GM19372 (cell line): ENCODE measurements at regions not wholly inside any gene's neighbourhood (a gene's known extent, or its start where the extent isn't known, plus 50 kb on each side); places are given as distances from the start of the nearest gene placed in this dataset.
"Not testable (repeated sequence)": the region's sequence is repeated elsewhere in the genome, so short reads cannot be mapped to it uniquely, and the experiment has no call there.

ENCODE experiments used
- ATAC-seq: cut with Tn5 transposase; IDR thresholded peaks from one replicate; pipeline ENCODE4 v1.9.1; 2021; ENCODE audit warnings: mild to moderate bottlenecking, low read depth, moderate library complexity; ENCODE audit not compliant: unreplicated experiment

DNA sequence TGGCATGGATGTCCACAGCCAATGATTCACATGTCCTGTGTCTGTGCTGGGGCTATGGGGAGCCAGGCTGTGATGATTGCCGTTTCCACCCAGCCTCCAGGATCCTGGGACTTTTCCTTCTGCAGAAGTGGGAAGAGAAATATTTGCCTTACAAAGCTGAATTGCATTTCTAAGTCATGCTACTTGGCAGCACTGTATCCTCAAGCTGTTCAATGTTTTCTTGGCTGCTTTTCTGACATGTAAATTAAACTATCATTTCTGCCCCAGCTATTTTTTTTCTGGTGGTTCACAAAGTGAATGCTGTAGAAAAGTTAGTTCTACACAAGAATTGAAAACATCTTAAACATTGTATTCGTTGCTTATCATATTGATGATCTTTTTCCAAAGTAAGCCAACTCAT is 51.9 kb upstream of the TCERG1L start:
- ATAC-seq = no peak

DNA sequence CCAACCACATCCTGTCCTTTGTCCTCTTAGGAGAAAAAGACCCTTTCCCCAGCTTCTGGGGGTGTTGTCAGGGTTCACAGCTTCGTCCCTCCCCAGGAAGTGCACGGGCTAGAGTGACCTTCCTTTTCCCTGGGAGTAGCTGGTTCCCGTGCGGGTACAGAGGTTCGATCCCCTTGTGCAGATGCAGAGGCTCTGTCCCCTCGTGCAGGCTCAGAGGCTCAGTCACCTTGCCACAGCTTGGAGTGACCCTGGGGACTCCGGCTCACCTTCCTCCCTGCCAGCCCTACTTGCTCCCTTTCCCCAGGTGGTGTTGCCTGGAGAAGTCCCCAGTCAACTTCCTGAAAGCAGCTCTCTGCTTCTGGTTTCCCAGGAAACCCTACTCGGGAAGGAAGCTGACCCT is 60.0 kb upstream of the TCERG1L start:
- no peak for ATAC-seq

DNA sequence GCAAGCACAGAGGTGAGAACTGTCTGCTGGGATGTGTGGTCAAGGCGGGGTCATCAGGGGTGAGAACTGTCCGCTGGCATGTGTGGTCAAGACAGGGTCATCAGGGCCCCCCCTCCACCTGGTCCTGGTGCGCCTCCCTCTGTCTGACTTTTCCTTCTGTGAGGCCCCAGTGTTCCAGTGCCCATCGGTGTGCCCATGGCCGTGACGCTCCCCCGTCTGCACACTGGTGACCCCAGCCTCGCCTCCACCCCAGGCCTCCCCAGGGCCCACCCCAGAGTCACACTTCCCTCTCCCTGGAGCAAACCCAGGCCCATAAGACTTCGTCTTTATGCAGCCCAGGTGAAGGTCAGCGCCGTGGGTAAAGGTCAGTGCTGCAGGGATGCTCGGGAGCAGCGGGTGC is 70.1 kb upstream of the TCERG1L start:
- no peak for ATAC-seq

DNA sequence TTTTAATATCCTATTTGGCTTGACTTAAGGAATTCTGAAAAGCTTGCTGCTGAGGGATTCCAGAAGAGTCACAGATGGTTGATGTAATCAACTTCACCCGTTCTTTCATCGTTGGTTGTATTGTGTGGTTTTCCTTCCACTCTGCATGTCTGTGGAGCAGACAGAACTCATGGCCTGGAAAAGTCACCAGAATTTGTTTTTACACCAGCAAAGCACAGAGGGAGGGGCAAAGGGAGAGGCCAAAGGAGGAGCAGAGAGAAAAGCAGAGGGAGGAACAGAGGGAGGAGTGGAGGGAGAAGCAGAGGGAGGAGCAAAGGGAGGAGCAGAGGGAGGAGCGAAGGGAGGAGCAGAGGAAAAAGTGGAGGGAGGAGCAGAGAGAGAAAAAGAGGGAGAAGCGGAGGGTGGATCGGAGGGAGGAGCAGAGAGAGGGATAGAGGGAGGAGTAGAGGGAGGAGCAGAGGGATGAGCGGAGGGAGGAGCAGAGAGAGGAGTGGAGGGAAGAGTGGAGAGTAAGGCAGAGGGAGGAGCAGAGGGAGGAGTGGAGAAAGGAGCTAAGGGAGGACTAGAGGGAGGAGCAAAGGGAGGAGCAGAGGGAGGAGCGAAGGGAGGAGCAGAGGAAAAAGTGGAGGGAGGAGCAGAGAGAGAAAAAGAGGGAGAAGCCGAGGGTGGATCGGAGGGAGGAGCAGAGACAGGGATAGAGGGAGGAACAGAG is 73.8 kb upstream of the TCERG1L start:
- ATAC-seq = not testable (repeated sequence)

DNA sequence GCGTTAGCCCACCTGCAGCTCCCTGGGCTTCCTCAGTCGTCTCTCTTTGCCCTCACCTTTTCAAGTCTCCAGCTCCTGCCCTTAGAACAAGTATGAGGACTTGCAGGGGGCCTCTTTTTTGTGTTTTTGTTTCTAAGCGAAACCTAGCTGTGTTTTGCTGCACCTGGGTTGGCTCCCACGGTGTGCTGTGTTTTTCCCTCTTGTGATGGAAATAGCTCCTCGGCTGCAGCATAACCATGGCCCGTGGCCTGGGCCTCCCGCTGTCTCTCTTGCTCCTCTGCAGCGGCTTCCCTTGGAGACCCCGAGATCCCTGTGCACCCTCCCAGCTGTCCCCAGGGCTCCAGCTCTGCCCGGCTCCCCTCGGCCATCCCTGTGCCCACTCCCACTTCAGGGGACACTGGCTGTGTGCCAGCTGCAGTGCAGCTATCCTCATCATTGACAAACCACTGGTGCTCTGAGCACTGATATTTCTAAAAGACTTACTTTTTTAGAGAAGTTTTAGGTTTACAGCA is 75.6 kb upstream of the TCERG1L start:
- no peak for ATAC-seq

DNA sequence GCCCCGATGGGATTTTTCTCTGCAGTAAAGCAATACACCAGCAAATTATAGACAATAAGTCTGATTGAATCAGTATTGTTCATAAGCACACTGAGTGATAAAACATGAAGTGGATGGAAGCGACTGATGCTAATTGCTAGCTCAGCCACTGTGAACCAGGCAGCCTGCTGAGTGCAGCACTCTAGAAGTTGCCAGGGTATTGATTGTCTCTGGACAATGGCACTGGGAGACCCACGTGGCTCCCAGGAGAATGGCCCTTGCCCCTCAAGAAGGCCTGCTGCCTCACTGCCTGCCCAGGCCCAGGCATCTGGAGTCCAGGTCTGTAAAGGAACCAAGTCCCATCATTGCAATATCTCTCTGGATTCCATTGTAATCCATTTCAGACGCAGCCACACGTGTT is 80.4 kb upstream of the TCERG1L start:
- ATAC-seq = no peak

DNA sequence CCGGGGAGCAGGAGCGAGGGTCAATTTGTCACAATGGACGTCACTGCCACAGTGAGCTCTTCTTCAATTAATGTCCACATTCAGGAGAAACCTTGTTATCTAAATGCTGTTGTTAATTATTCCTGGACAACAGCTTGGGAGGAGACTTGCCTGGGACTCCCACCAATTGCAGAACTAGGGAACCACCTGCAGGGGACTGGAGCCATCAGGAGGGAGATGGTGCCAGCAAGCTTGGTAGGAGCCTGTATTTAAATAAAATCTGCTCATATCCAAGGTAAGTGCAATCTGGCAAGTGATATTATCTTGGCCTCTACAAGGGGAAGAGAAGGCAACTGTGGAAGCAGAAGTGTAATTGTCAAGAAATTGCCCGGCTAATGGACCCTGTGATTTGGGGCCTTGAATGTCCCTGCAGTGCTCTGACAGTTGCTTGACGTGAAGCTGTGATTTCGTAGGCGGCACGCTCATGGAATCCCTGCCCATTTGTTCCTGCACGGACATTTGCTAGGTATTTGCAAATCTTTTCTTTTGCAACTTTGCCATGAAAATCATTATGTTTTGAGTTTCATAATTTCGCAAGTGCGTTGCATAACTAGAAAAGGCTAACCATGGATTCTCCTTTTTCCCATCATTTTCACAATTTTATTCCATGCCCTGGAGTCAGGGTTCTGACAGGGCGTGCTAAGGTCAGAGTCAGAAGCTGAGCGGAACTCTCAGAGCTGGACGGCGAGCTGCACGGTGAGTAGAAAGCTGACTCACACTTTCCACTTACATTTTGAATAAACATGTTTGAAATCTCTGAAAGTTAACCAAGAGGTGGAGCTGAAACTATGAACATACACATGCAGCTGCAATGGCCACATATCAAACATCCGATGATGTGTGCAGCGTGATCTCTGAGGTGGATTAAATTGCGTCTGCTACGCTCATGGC is 84.9 kb upstream of the TCERG1L start:
- no peak for ATAC-seq

DNA sequence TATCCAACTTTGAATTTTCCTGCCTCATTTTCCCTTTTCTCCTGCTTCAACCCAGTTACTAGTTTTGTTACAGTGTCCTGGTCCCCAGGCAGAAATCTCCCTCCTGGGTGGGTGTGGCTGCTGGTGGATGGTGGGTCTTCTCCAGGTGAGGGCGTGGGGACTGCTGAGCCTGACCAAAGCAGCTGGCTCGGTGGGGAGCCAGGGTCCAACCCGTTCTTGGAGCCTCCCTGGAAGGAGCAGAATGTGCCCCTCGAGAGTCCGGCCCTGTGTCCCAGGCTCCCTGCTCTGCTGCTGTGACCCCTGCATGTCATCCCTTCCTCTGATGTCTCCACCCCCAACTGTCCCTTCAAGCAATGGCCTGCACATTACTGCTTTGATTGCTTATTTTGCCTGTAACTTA is 86.6 kb upstream of the TCERG1L start:
- no peak for ATAC-seq

DNA sequence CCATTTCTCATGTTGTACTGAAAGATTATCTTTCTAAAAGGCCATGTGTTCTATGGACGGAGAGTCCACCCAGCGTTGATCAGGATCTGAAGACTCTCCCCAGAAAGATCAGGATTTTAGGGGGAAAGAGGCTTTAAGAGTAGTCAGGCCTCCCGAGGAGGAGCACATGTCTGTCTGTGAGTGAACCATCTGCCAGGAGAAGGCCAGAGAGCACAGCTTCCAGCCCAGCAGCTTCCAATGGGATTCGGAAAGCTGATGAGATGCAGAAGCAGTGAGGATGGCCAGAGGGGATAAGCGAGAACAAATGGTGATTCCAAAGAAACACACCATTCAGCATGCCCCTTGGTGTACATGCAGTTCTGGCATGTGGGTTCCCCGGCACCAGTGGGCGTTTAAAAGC is 88.5 kb upstream of the TCERG1L start:
- no peak for ATAC-seq

DNA sequence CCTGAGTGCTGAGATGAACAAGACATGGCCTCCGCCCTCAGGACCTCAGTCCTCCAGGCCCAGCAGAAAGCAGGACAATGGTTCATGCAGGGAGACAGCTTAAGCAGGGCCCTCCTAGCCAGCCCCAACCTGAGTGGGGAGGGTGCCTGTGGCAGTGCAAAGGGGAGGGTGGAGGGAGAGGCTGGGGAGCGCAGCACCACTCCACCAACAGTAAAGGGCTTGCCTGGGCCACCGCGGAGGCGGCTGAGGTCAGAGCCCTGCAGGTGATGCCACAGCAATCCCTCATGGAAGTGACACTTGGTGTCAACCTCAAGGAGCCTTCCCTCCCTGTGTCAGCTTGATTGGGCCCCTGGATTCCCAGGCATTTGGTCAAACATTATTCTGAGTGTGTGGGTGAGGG is 89.0 kb upstream of the TCERG1L start:
- ATAC-seq = no peak

DNA sequence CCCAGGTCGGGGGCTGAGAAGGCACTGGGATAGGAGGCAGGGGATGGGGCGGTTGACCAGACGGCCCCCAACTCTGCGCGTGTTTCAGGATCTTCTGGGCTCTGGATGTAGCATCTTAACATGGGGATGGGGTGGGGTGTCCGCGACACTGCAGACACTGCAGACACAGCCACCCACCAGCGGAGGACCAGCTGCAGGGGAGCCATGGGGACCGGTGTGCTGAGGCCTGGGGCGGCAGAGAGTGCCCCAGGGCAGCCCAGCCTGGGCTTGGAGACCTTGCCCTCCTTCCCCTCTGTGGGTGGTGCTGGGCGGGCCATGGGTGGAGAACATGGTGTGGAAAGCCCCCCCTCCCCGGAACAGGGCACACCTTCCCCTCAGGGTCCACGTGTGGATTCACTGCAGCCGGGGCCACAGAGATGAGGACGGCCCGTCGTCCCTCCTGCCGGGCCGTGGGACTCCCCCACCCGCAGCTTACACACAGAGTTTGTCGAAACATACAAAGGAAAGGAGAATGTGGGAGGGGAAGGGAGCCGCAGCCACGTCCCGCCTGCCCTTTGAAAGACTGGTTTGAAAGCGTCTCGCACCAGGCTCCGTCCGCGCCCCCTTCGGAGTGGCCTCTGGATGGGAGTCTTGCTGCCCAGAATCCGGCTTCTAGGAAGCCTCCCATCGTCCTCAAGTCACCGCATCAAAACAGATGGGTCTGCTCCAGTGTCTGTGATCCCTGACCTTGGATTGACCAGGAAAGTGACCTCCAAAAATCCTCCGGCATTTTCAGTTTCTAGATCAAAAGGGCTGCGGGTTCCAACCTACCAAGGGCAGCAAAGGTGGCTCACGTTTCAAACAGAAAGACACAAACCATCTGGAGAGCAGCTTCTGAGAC is 91.5 kb upstream of the TCERG1L start:
- no peak for ATAC-seq

DNA sequence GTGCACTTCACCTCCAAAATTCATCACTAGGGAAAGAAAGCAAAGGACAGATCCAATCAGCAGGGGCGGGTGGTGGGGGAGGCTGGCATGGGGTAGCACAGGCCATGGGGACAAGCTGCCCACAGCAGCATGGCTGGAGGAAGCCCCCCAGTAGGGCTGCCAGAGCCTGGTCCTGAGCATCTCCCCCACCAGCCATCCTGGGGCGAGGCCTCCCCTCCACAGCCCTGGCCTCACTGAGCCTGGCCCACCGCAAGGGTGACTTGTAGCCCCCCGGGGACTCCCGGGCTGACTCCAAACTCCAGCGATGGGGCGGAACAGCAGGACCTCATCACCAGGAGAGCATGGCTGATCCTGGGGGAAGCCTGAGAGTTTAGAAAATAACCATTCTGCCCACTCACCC is 92.4 kb upstream of the TCERG1L start:
- ATAC-seq = no peak

DNA sequence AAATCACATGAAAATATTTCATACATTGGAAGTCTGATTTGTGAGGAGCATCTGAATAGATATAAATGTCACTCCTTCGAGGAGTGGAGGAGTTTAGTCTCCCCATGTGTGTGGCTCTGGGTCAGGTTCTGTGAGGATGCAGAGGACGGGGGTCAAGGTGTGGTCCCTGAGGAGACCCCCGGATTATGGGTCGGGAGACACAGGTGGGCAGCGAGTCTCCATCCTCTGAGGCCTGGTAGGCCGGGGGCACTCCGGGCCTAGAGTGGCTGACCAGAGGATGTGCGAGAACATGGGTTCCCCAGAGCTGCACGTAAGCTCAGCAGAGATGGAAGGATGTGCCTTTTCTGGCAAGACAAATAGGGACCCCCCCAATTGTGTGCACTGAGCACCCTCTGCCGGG is 93.4 kb upstream of the TCERG1L start:
- ATAC-seq = no peak

DNA sequence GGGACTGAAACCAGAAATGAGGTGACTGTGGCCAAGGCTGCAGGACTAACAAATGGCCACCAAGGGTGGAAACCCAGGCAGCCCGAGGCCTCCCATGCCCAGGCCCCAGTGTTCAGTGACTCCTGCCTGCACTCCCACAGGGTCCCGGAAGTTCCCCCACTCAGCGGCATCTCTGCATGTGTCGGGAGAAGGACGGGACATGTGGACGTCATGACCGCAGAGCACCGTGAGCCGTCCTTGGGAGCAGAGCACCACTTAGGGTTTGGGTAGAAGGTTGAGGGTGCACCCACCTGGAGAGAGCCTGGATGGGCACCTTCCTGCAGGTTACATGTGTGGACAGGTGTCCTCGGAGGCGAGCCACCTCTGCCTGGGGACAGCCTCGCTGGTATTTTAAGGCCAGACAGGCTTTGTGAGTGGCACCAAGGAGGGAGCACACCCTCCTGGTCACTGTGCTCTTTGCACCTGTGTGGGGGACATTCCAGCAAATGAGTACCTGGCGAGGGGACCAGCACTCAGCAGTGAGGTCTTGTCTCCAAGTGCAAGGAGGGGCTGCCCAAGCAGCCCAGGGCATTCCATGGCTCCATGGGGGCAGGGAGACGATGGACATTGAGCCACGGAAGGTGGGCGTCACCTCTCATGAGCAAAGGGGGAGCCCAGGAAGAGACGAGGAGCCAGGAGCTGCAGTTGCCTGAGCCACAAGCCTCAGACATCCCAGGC is 95.3 kb upstream of the TCERG1L start:
- no peak for ATAC-seq

DNA sequence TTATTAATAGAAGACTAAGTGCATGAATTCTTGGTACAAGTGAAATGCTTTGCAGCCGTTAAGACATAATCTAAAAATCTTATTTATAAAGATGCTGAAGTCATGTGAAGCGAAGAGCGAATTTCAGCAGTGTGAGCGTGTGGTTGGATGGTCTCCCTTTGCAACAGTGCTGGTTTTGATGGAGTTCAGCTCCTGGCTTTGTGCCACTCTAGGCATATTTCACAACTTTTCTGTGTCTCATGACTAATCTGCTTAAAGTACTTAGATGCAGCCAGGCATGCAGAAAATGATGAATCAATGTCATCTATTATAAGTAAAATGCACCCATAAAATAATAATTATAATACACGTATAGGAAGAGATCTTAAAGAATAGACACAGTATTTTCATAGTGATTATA is 107.2 kb upstream of the TCERG1L start:
- no peak for ATAC-seq

DNA sequence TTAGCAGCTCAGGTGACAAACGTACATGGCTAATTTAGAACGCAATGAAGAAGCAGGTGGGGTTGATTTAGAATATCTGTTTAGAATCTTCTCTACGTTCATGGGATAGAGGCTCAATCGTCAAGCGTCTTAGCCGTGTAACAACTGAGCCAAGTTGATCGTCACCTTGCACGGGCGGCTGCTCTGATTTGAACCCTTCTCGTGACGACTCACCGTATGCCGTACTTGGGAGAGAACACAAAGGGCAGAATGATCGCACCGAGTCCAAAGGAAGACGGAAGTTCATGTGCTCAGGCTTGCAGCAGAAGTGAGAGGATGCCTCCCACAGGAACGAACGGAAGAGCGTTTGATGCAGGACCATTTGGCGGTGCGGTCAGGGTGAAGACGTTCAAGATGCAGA is 108.3 kb upstream of the TCERG1L start:
- ATAC-seq = no peak

DNA sequence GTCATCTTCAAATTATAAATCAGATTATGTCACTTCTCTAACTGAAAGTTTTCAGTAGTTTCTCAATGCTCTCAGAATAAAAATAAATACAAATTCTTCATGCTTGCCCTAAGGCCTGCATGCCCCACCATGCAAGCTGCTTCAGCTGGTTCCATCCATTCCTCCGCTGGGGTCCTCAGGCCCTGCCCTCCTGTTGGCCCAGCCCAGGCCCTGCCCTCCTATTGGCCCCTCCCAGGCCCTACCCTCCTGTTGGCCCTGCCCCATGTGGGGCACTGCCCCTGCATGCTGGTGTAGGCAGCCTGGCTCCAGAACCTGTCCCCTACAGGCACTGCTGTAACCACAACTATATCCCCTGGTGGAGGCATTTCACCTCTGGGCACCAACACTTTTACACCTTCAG is 109.3 kb upstream of the TCERG1L start:
- ATAC-seq = no peak

DNA sequence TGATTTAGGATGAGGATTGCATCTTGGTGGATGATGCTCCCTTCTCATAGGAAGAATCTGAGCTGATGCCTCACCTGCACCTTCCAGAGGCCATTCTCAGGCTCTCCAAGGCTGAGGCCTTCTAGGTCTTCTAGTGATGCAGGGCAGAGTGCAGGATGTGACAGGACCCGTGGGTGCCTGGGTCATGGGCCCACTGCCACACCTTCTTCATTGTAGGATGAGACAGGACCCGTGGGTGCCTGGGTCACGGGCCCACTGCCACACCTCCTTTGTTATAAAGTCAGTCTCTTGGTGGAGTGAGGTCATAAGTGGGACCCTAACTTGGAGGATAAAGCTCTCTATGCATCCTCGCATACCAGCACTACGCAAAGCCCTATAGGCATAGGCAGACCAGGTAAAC is 109.9 kb upstream of the TCERG1L start:
- no peak for ATAC-seq

DNA sequence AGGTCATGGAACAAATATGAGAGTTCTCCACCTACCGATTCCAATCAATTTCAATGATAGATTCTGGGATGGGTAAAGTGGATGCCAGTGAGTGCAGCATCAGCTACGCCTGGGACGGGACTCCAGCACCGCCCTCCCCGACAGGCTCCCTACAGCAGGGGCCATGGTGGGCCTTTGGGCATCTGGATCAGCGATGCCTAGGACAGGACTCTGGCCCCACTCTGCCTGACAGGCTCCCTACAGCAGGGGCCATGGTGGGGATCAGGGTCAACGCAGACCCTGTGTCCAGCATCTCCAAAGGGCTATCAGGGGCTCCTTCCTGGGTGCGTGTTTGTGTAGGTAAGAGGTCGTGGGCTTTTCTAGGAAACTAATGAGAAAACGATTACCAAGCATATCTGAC is 111.2 kb upstream of the TCERG1L start:
- no peak for ATAC-seq

DNA sequence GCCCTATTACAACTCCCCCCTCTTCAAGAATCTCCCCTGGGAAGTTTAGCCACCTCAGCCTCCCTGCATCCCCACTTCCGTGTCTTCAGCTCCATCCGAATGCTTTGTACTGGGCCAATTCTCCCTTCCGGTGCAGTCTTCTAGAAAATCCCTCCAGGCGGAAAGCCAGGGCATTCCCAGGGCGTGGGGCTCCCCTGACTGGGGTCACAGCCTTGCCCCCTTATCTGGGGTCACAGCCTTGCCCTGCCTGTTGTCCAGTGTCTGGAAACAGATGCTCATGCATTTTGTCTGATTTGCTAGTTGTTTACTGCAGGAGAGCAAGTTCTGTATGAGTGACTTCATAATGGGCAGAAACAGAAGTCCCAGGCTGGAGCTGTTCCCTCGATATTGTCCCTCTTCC is 112.5 kb upstream of the TCERG1L start:
- no peak for ATAC-seq
